ENCODE measurements at regions not wholly inside any gene's neighbourhood (a gene's known extent, or its start where the extent isn't known, plus 50 kb on each side); places are given as distances from the start of the nearest gene placed in this dataset.

DNA sequence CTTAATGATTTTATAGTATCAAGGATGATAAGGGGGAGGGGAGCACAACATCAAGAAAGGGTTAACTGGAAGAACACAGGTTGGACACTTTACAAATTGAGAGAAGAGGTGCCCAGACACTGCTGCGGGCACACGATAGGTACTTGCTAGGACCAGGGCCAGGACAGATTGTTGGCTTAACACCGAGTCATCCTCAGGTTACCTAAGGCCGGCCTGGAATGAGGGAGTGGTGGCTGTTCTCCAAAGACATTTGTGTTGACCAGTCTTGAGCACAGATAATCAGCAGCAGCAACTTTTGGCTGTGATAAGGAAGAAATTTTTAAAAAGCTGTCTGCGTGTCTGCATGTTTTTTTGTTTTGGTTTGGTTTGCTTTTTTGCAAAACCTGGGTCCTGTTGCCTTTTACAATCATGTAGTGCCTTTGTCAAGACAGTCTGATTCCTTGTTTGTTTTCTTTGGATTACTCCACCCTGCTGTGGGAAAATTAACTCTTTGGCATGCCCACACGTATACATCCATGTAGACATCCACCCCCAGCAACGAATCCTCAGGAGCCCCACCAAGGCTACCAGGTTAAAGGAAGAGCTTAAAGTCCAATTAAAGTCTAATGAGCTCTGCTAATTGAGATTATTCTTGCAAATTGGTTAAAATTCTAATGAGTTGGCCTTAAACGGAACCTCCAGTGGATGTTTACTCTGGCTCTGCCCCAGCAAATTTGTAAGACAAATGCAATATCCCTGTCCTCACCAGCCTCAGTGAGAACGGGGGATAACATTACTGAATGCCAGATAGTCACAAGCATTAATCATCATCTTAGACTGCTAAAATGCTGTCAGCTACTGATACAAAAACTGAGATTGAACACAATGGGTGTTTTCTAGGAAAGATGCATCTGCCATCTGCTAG is 382.3 kb downstream of the ACTL7B start:
- TF ChIP-seq, protein P1, sequence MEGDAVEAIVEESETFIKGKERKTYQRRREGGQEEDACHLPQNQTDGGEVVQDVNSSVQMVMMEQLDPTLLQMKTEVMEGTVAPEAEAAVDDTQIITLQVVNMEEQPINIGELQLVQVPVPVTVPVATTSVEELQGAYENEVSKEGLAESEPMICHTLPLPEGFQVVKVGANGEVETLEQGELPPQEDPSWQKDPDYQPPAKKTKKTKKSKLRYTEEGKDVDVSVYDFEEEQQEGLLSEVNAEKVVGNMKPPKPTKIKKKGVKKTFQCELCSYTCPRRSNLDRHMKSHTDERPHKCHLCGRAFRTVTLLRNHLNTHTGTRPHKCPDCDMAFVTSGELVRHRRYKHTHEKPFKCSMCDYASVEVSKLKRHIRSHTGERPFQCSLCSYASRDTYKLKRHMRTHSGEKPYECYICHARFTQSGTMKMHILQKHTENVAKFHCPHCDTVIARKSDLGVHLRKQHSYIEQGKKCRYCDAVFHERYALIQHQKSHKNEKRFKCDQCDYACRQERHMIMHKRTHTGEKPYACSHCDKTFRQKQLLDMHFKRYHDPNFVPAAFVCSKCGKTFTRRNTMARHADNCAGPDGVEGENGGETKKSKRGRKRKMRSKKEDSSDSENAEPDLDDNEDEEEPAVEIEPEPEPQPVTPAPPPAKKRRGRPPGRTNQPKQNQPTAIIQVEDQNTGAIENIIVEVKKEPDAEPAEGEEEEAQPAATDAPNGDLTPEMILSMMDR (IDR thresholded peaks at IDR 0.05), result no peak
- TF ChIP-seq POLR2A (IDR thresholded peaks at IDR 0.05), result no peak
- TF ChIP-seq POLR2AphosphoS5 (IDR thresholded peaks at IDR 0.05), result no peak
